NCI-H774 (cell line): ENCODE measurements at regions not wholly inside any gene's neighbourhood (a gene's known extent, or its start where the extent isn't known, plus 50 kb on each side); places are given as distances from the start of the nearest gene placed in this dataset.
A peak's percentile ranks its signal among the peaks of the same experiment; 100 is the strongest.

ENCODE experiments used
- DNase-seq: peaks from one replicate; lab custom pipeline; 2025; lab: John Stamatoyannopoulos, UW

GRCh38 chr1:237999426-238000052, 108.8 kb upstream of the ZP4 start:
- no peak for DNase-seq

GRCh38 chr1:237998581-237998980, 107.9 kb upstream of the ZP4 start:
- DNase-seq: no peak

GRCh38 chr1:237983496-237983895, 92.8 kb upstream of the ZP4 start:
- DNase-seq: no peak

- no peak for DNase-seq
Observed at GRCh38 chr1:237981223-237981622, 90.5 kb upstream of the ZP4 start.

- no peak for DNase-seq
Observed at GRCh38 chr1:237976331-237976730, 85.6 kb upstream of the ZP4 start.

- no peak for DNase-seq
Observed at GRCh38 chr1:237975903-237976302, 85.2 kb upstream of the ZP4 start.

GRCh38 chr1:237975376-237975775, 84.7 kb upstream of the ZP4 start:
- DNase-seq: no peak

GRCh38 chr1:237972186-237972585, 81.5 kb upstream of the ZP4 start:
- DNase-seq: peak; percentile 25

- DNase-seq: no peak
Observed at GRCh38 chr1:237962985-237963384, 72.3 kb upstream of the ZP4 start.

GRCh38 chr1:237961754-237962153, 71.0 kb upstream of the ZP4 start:
- no peak for DNase-seq

GRCh38 chr1:237959838-237960237, 69.1 kb upstream of the ZP4 start:
- DNase-seq: no peak

GRCh38 chr1:237953238-237953637, 62.5 kb upstream of the ZP4 start:
- no peak for DNase-seq
